Colonic mucosa (tissue), 4 donors: ENCODE measurements at regions not wholly inside any gene's neighbourhood (a gene's known extent, or its start where the extent isn't known, plus 50 kb on each side); places are given as distances from the start of the nearest gene placed in this dataset.

Experiments used
- DNase-seq: peaks from one replicate; pipeline ENCODE4 v3.0.0-alpha.2; 2020
- H3K27ac ChIP-seq: fragments of 200-600 bp; one replicate; pipeline ENCODE4 v1.8.0; 2021
- H3K27me3 ChIP-seq: fragments of 200-600 bp; one replicate; pipeline ENCODE4 v1.8.0; 2021
- H3K36me3 ChIP-seq: fragments of 200-600 bp; one replicate; pipeline ENCODE4 v1.8.0; 2021
- H3K4me1 ChIP-seq: fragments of 200-600 bp; one replicate; pipeline ENCODE4 v1.8.0; 2021; ENCODE audit warnings: mild to moderate bottlenecking
- H3K4me3 ChIP-seq: fragments of 200-600 bp; one replicate; pipeline ENCODE4 v1.8.0; 2021
- H3K9ac ChIP-seq, 2 donors: one replicate each; pipeline ENCODE4 v1.7.0; 2013; ENCODE audit warnings: control low read depth in 2 of 2, low read depth in 2 of 2, low read length in 2 of 2
- H3K9me3 ChIP-seq: fragments of 200-600 bp; one replicate; pipeline ENCODE4 v1.8.0; 2021
- intact Hi-C: fragments of 100-400 bp; cut with DNase I; formaldehyde crosslinking; loops from one replicate; pipeline ENCODE4 v1.14.1; 2022
- TF ChIP-seq, protein P1 (sequence below): fragments of 200-600 bp; IDR thresholded peaks from one replicate; pipeline ENCODE4 v1.8.0; 2022; ENCODE audit warnings: antibody characterized with exemption, mild to moderate bottlenecking
- donor health status: healthy.
- donor health status: DM: no; HTN: no; CAD: no.
- donor health status: DM: no; HTN: no; CAD: no.

DNA sequence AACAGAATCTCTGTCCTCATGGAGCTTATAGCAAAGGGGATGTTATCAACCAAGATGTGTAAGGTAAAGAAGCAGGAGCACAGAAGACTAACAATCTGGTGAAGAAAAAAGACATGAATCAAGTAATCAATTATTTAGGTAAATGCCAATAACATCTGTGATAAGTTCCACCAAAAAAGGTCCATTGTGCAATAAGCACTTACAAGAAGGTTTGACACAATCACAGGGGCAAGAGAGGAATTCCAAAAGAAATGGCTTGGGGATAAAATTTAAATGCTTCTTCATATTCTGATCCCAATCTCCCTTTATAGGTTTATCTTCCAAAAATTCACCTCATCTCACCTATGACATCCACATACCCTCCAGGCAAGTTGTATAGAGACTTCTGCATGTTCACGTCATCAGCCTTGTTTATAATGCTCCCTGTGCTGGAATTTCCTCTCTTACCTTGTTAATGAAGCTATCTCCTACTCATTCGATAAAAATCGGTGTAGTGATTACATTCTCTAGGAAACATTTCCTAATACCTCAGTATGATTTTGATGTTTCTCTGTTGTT is 53.6 kb upstream of the DPT start:
- intact Hi-C loops: no loop called here
- H3K4me1 ChIP-seq: peaks cover 3% of the 10 kb centered on the region
- TF ChIP-seq, protein P1, sequence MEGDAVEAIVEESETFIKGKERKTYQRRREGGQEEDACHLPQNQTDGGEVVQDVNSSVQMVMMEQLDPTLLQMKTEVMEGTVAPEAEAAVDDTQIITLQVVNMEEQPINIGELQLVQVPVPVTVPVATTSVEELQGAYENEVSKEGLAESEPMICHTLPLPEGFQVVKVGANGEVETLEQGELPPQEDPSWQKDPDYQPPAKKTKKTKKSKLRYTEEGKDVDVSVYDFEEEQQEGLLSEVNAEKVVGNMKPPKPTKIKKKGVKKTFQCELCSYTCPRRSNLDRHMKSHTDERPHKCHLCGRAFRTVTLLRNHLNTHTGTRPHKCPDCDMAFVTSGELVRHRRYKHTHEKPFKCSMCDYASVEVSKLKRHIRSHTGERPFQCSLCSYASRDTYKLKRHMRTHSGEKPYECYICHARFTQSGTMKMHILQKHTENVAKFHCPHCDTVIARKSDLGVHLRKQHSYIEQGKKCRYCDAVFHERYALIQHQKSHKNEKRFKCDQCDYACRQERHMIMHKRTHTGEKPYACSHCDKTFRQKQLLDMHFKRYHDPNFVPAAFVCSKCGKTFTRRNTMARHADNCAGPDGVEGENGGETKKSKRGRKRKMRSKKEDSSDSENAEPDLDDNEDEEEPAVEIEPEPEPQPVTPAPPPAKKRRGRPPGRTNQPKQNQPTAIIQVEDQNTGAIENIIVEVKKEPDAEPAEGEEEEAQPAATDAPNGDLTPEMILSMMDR: no peak
- H3K27ac ChIP-seq: no peak overlapping the region
- H3K27me3 ChIP-seq: no peaks in the 10 kb centered on the region
- H3K9me3 ChIP-seq: no peaks in the 10 kb centered on the region
- no peak for DNase-seq
- no peak overlapping the region for H3K9ac ChIP-seq
- H3K4me3 ChIP-seq: no peak overlapping the region
- H3K36me3 ChIP-seq: no peaks in the 10 kb centered on the region

DNA sequence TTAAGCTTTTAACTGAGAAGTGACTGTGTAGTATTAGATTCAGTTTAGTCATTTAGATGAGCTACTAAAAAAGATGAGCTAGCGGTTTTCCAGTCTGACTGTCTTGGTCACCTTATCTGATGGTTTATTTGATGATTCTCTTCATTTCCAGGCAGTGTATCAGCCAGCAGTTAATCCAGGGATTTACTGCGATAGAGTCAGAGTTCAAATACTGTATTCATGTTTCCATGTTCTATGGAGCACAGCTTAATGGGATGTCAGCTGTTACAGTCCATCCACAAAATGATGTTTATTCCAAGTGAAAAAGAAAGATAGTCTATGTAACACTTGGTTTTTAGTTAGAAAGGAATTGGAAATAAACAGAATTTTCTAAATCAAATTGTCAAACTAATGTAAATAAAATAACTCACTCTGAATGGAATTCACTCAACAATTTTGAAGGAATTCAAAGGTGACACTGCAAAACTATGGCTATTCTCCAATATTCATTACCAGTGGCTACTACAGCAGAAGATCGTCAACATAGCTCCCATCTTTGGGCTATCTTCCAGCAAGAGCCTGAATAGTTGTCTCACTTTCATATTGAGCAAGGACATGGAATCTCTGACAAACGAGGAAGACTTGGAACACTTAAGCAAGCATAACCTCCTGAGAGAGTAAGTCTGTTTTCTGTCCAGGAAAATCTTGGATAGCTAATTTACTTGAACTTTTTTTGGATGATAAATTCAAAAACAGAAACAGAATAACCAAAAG is 54.6 kb upstream of the DPT start:
- peaks cover 3% of the 10 kb centered on the region for H3K4me1 ChIP-seq
- intact Hi-C loops: no loop called here
- no peaks in the 10 kb centered on the region for H3K36me3 ChIP-seq
- H3K9me3 ChIP-seq: no peaks in the 10 kb centered on the region
- H3K4me3 ChIP-seq: no peak overlapping the region
- TF ChIP-seq, protein P1: no peak
- H3K27me3 ChIP-seq: no peaks in the 10 kb centered on the region
- H3K9ac ChIP-seq: no peak overlapping the region
- no peak for DNase-seq
- no peak overlapping the region for H3K27ac ChIP-seq

DNA sequence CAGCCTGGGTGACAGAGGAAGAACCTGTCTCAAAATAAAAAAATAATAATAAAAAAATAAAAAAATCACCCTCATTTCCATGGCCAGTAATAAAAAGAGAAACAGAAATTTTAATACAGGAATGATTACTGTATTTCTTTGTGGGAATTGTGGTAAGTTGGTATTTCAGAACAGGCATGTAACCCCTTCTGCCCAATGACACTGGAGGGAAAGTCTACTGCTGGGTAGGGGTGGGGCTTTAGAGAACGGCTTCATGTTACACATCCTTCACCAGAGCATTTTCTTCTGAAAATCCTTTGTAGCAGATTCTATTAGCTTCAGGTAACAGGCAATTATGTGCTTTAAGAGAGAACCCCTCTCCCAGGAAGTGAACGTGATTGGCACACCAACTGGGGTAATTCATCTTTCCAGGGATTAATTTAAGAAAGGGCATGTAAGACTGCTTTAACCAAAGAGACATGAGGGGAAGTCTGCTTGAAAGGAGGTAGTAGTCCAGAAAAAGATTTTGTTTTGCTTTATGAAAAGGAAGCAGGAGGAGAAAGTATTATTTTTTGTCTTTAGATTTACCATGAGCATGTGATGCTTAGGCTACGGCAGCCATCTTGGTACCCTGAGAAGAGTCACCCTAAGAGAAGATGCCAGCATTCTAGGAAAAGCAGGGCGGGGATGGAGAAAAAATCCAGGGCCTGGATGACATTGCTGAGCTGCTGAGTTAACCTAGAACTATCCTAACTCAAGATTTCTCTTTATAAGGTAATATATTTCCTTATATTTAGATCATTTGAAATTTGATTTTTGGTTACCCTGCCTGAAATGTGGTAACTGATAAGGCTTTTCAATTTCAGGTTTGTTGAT is 57.7 kb upstream of the DPT start:
- Histone ChIP-seq H3K27me3 (no peaks in the 10 kb centered on the region), H3K9ac (no peak overlapping the region), H3K9me3 (no peaks in the 10 kb centered on the region), H3K36me3 (no peaks in the 10 kb centered on the region), H3K4me3 (no peak overlapping the region), H3K27ac (no peak overlapping the region), H3K4me1 (peaks cover 3% of the 10 kb centered on the region)
- intact Hi-C loops: no loop called here
- TF ChIP-seq, protein P1: no peak
- no peak for DNase-seq

DNA sequence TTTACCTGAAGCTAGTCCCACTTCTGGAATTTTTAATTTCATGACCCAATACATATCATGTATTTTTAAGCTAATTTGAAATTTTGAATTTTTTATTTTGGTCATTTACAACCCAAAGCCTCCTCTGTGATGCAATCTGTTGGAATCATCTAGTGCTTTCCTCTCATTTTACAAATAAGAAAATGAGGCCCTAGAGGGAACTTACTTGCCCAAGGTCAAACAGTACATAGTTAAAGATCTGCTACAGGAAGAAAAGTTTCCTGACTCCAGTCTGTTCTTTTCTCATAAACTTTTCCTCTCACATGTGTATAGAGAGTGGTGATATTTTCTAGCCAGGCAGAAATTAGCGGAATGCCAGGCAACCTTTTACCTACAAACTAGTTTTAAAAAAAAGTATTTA is 59.3 kb upstream of the DPT start:
- H3K9me3 ChIP-seq: no peaks in the 10 kb centered on the region
- DNase-seq: no peak
- H3K9ac ChIP-seq: no peak overlapping the region
- TF ChIP-seq, protein P1: no peak
- no peak overlapping the region for H3K27ac ChIP-seq
- peaks cover 3% of the 10 kb centered on the region for H3K4me1 ChIP-seq
- H3K36me3 ChIP-seq: no peaks in the 10 kb centered on the region
- intact Hi-C loops: no loop called here
- H3K27me3 ChIP-seq: no peaks in the 10 kb centered on the region
- H3K4me3 ChIP-seq: no peak overlapping the region

DNA sequence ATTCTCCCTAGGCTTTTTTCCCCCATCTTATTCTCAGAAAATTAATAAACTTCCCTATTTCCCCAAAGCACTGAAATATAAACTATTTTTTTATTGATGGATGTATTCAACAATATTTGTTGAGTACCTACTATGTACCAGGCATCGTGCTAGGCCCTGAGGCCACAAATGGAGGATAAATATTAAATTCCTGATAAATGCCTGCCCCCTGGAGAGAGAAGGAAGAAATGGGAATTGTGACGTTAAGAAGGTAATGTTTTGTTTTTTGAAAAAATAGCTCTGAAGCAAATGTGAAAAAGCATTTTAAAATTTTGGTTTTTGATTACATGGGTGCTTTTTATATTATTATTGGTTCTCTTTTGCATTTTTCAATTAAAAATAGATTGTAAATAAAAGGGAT is 60.5 kb upstream of the DPT start:
- no peaks in the 10 kb centered on the region for H3K4me1 ChIP-seq
- H3K9me3 ChIP-seq: no peaks in the 10 kb centered on the region
- no peak for DNase-seq
- TF ChIP-seq, protein P1: no peak
- intact Hi-C loops: no loop called here
- no peak overlapping the region for H3K27ac ChIP-seq
- no peak overlapping the region for H3K9ac ChIP-seq
- H3K27me3 ChIP-seq: no peaks in the 10 kb centered on the region
- no peak overlapping the region for H3K4me3 ChIP-seq
- H3K36me3 ChIP-seq: no peaks in the 10 kb centered on the region
